ENCODE measurements at regions not wholly inside any gene's neighbourhood (a gene's known extent, or its start where the extent isn't known, plus 50 kb on each side); places are given as distances from the start of the nearest gene placed in this dataset.

- TF ChIP-seq CTCF (IDR thresholded peaks at IDR 0.05; ENCODE audit: extremely low read depth in 1 of 2, insufficient read depth in 1 of 2, low read depth in 1 of 2, low read length in 2 of 2) (no peak), POLR2AphosphoS5 (IDR thresholded peaks at IDR 0.05; ENCODE audit: insufficient read depth, low read depth, low read length) (no peak), FOS (IDR thresholded peaks at IDR 0.05; ENCODE audit: borderline replicate concordance, insufficient read depth, low read length) (no peak), JUN (IDR thresholded peaks at IDR 0.05; ENCODE audit: borderline replicate concordance, insufficient read depth, insufficient read length, low read depth) (no peak), POLR2A (IDR thresholded peaks at IDR 0.05; ENCODE audit: low read depth, low read length) (no peak), EZH2 (IDR thresholded peaks at IDR 0.05; ENCODE audit: borderline replicate concordance, low read depth, low read length, severe bottlenecking) (no peak), MYC (IDR thresholded peaks at IDR 0.05; ENCODE audit: low read depth, low read length) (no peak), GATA2 (IDR thresholded peaks at IDR 0.05; ENCODE audit: insufficient read depth, insufficient read length, low read depth, low read length) (no peak)
- TF ChIP-seq, protein P1, sequence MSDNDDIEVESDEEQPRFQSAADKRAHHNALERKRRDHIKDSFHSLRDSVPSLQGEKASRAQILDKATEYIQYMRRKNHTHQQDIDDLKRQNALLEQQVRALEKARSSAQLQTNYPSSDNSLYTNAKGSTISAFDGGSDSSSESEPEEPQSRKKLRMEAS (IDR thresholded peaks at IDR 0.05; ENCODE audit: insufficient read depth, insufficient read length) = no peak
- intact Hi-C loops (cut with micrococcal nuclease) (loop anchor here (5.0 kb wide), 1 partner anchor 1042 kb away; no protein-coding TSS in a partner anchor), dilution Hi-C loops (cut with MboI; ENCODE audit: extremely low pct_ligation_motif_present, low sequenced_read_pairs) (no loop called here)
- H3K79me2 ChIP-seq (ENCODE audit: control insufficient read depth, insufficient read depth, low read length) = no peaks in the 10 kb centered on the region
- H3K36me3 ChIP-seq (ENCODE audit: control insufficient read depth in 2 of 2, extremely low read depth in 1 of 2, insufficient read depth in 2 of 2, low read length in 2 of 2) = no peaks in the 10 kb centered on the region
- H3K4me1 ChIP-seq (ENCODE audit: control insufficient read depth, extremely low read depth, insufficient read depth, low read length) = no peaks in the 10 kb centered on the region
- no peaks in the 10 kb centered on the region for H3K9me1 ChIP-seq (replicated peaks; ENCODE audit: control insufficient read depth, extremely low read depth, insufficient read depth, low read length)
- no peak overlapping the region for H3K4me2 ChIP-seq (ENCODE audit: insufficient read depth, low read length)
- FAIRE-seq (no peak), DNase-seq (ENCODE audit: low read depth, low spot score) (no peak)
- H3K27ac ChIP-seq (ENCODE audit: insufficient read depth, low read depth, low read length) = no peak overlapping the region
- no peak overlapping the region for H2AFZ ChIP-seq (ENCODE audit: low read depth, low read length)
- BruUV-seq (replicated peaks) = no TSS peak
- no peaks in the 10 kb centered on the region for H3K9me3 ChIP-seq (replicated peaks; ENCODE audit: control insufficient read depth, insufficient read depth, low read length)
- H3K27me3 ChIP-seq (ENCODE audit: control insufficient read depth in 2 of 2, insufficient read depth in 2 of 2, low read length in 2 of 2) = no peaks in the 10 kb centered on the region
- no peak overlapping the region for H3K4me3 ChIP-seq (replicated peaks in 1 of 3; ENCODE audit: insufficient read depth in 1 of 3, low read depth in 1 of 3, low read length in 3 of 3)
- ChIA-PET POLR2A (no interaction called here), CTCF (no interaction called here)
- H3K9ac ChIP-seq (replicated peaks; ENCODE audit: extremely low read depth, insufficient read depth, low read length) = no peak overlapping the region
- no peaks in the 10 kb centered on the region for H4K20me1 ChIP-seq (replicated peaks; ENCODE audit: control insufficient read depth, extremely low read depth, insufficient read depth, low read length)
Observed at GRCh38 chr3:174414902-174415301, 444.2 kb upstream of the NAALADL2 start.

All from endothelial cell of umbilical vein (primary cell).